ENCODE measurements at regions not wholly inside any gene's neighbourhood (a gene's known extent, or its start where the extent isn't known, plus 50 kb on each side); places are given as distances from the start of the nearest gene placed in this dataset.
A peak's percentile ranks its signal among the peaks of the same experiment; 100 is the strongest.

- Histone ChIP-seq H3F3A (ENCODE audit: insufficient read depth) (no peaks in the 10 kb centered on the region), H4K20me1 (ENCODE audit: insufficient read depth) (no peaks in the 10 kb centered on the region), H3K4me2 (ENCODE audit: unreplicated experiment) (no peak overlapping the region), H3K27ac (no peak overlapping the region), H3K79me2 (ENCODE audit: insufficient read depth) (no peaks in the 10 kb centered on the region), H3K36me3 (ENCODE audit: low read depth) (no peaks in the 10 kb centered on the region), H2AFZ (no peak overlapping the region), H3K4me3 (no peak overlapping the region), H3K9ac (no peak overlapping the region), H3K27me3 (replicated peaks; ENCODE audit: insufficient read depth) (no peaks in the 10 kb centered on the region), H3K9me2 (ENCODE audit: insufficient read depth) (no peaks in the 10 kb centered on the region), H3K9me3 (ENCODE audit: low read depth) (no peaks in the 10 kb centered on the region), H3K4me1 (ENCODE audit: insufficient read depth) (no peaks in the 10 kb centered on the region)
- no peak for DNase-seq
- 70 to 72% methylated on average over 3 of the region's 3 CpGs for WGBS, 2 experiments (ENCODE audit: low coverage in 1 of 2, low lambda C conversion rate in 2 of 2, missing lambda C conversion rate in 2 of 2)
- no peak for TF ChIP-seq EZH2phosphoT487 (IDR thresholded peaks at IDR 0.05; ENCODE audit: insufficient read depth, low read depth)
- TF ChIP-seq EZH2 (IDR thresholded peaks at IDR 0.05; ENCODE audit: insufficient read depth, poor library complexity, severe bottlenecking), result no peak
- in situ Hi-C loops (cut with MboI), result no loop called here
These were observed 398.4 kb upstream of the CWC22 start for GRCh38 chr2:180405520-180405919.

GRCh38 chr2:180394305-180394704, 387.2 kb upstream of the CWC22 start:
- no peak overlapping the region for H3K4me3 ChIP-seq
- peak; percentile 19 for DNase-seq
- no peaks in the 10 kb centered on the region for H3K36me3 ChIP-seq (ENCODE audit: low read depth)
- TF ChIP-seq EZH2phosphoT487 (IDR thresholded peaks at IDR 0.05; ENCODE audit: insufficient read depth, low read depth) (no peak), EZH2 (IDR thresholded peaks at IDR 0.05; ENCODE audit: insufficient read depth, poor library complexity, severe bottlenecking) (no peak)
- no peaks in the 10 kb centered on the region for H3K79me2 ChIP-seq (ENCODE audit: insufficient read depth)
- no peak overlapping the region for H2AFZ ChIP-seq
- no peak overlapping the region for H3K4me2 ChIP-seq (ENCODE audit: unreplicated experiment)
- in situ Hi-C loops (cut with MboI), result no loop called here
- H3K9me2 ChIP-seq (ENCODE audit: insufficient read depth), result no peaks in the 10 kb centered on the region
- H4K20me1 ChIP-seq (ENCODE audit: insufficient read depth), result no peaks in the 10 kb centered on the region
- H3K27me3 ChIP-seq (replicated peaks; ENCODE audit: insufficient read depth), result no peaks in the 10 kb centered on the region
- no peak overlapping the region for H3K27ac ChIP-seq
- H3K9ac ChIP-seq, result no peak overlapping the region
- peaks cover 3% of the 10 kb centered on the region for H3K9me3 ChIP-seq (ENCODE audit: low read depth)
- H3F3A ChIP-seq (ENCODE audit: insufficient read depth), result no peaks in the 10 kb centered on the region
- H3K4me1 ChIP-seq (ENCODE audit: insufficient read depth), result no peaks in the 10 kb centered on the region

DNA sequence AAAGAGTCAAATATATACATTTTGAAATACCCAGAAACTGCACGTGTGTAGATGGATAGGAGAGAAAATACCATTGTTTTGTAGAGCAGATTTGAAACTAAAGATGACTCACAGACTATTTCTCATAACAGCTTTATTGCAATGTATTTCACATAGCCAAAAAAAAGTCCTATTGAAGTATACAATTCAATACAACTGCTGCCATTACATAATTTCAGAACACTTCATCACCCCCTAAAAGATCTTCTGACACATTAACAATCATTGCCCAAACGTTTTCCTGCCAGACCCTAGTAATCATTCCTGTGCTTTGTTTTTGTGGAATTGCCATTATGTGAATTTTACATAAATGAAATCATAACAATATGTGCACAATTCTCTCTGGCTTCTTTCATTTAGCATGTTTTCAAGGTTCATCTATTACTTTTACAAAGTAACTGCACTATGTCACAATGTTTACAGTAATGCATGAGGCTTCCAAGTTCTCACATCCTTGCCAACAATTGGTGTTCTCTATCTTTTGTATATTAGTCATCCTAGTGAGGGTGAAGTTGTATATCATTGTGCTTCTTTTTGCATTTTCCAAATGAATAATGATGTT, 378.6 kb upstream of the CWC22 start:
- WGBS, 2 experiments (ENCODE audit: low coverage in 1 of 2, low lambda C conversion rate in 2 of 2, missing lambda C conversion rate in 2 of 2), result 0 to 3% methylated on average over 2 of the region's 2 CpGs
- in situ Hi-C loops (cut with MboI), result no loop called here
- Histone ChIP-seq H3K4me2 (ENCODE audit: unreplicated experiment) (peak overlapping the region; percentile 54), H3K4me1 (ENCODE audit: insufficient read depth) (peaks cover 18% of the 10 kb centered on the region), H3K9ac (no peak overlapping the region), H3K79me2 (ENCODE audit: insufficient read depth) (no peaks in the 10 kb centered on the region), H3F3A (ENCODE audit: insufficient read depth) (peaks cover 28% of the 10 kb centered on the region), H2AFZ (no peak overlapping the region), H3K36me3 (ENCODE audit: low read depth) (no peaks in the 10 kb centered on the region), H4K20me1 (ENCODE audit: insufficient read depth) (no peaks in the 10 kb centered on the region), H3K27ac (peak overlapping the region; percentile 68), H3K9me3 (ENCODE audit: low read depth) (no peaks in the 10 kb centered on the region), H3K9me2 (ENCODE audit: insufficient read depth) (no peaks in the 10 kb centered on the region), H3K4me3 (0 out of 2 replicates have a peak overlapping the region, but pooled peaks have one; percentile 17), H3K27me3 (replicated peaks; ENCODE audit: insufficient read depth) (no peaks in the 10 kb centered on the region)
- TF ChIP-seq EZH2 (IDR thresholded peaks at IDR 0.05; ENCODE audit: insufficient read depth, poor library complexity, severe bottlenecking) (no peak), EZH2phosphoT487 (IDR thresholded peaks at IDR 0.05; ENCODE audit: insufficient read depth, low read depth) (peak; percentile 91)
- peak; percentile 88 for DNase-seq

GRCh38 chr2:180376066-180376465, 369.0 kb upstream of the CWC22 start:
- no peaks in the 10 kb centered on the region for H3K36me3 ChIP-seq (ENCODE audit: low read depth)
- no peaks in the 10 kb centered on the region for H3K79me2 ChIP-seq (ENCODE audit: insufficient read depth)
- no peak overlapping the region for H3K4me3 ChIP-seq
- H3K27ac ChIP-seq, result no peak overlapping the region
- 89 to 91% methylated on average over 3 of the region's 3 CpGs for WGBS, 2 experiments (ENCODE audit: low coverage in 1 of 2, low lambda C conversion rate in 2 of 2, missing lambda C conversion rate in 2 of 2)
- H2AFZ ChIP-seq, result no peak overlapping the region
- in situ Hi-C loops (cut with MboI), result no loop called here
- TF ChIP-seq EZH2 (IDR thresholded peaks at IDR 0.05; ENCODE audit: insufficient read depth, poor library complexity, severe bottlenecking) (no peak), EZH2phosphoT487 (IDR thresholded peaks at IDR 0.05; ENCODE audit: insufficient read depth, low read depth) (no peak)
- no peaks in the 10 kb centered on the region for H3K4me1 ChIP-seq (ENCODE audit: insufficient read depth)
- no peak overlapping the region for H3K9ac ChIP-seq
- H3K9me2 ChIP-seq (ENCODE audit: insufficient read depth), result no peaks in the 10 kb centered on the region; the same call in 1 of the 2 replicates
- peaks cover 3% of the 10 kb centered on the region for H3K9me3 ChIP-seq (ENCODE audit: low read depth)
- H4K20me1 ChIP-seq (ENCODE audit: insufficient read depth), result no peaks in the 10 kb centered on the region
- no peaks in the 10 kb centered on the region for H3K27me3 ChIP-seq (replicated peaks; ENCODE audit: insufficient read depth)
- no peak overlapping the region for H3K4me2 ChIP-seq (ENCODE audit: unreplicated experiment)
- DNase-seq, result no peak
- H3F3A ChIP-seq (ENCODE audit: insufficient read depth), result no peaks in the 10 kb centered on the region
